NCI-H526 (cell line): ENCODE measurements at regions not wholly inside any gene's neighbourhood (a gene's known extent, or its start where the extent isn't known, plus 50 kb on each side); places are given as distances from the start of the nearest gene placed in this dataset.

Source experiments
- DNase-seq, 2 experiments: peaks; one replicate each; lab custom pipeline; 2025; lab: John Stamatoyannopoulos, UW

DNA sequence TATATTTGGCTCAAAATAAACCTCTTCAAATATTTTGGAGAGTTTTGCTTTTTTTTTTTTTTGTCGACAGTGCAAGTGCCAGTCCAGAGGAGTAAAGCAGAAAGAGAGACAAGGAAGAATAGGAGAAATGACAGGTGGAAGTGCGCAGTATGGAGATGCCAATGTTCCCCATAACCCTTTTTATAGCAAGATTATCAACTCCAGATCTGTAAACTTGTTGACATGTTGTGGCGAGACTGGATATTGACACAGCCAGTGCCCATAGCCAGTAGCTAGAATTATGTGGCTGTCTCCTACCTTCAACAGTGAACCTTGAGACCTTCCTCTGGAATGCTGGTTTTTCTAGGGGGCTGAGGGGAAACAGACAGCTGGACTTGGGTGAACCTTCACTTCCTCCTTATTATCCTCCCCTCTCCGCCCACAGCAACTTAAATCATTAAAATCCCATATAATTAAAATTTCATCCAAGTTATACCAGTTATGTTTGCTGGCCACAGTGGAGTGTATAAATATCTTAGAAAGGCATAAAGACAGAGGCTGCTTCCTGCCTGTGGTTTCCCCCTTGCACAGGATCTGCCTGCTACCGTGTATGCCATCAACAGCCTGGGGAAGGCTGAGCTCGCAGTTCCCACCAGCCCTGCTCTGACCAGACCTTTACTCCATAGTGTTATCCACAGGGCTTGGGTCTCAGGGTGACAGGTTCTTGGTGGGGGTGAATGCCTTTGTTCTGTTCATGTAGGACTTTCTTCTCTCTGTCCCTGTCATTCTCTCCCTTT is 112.3 kb upstream of the ANKH start:
- DNase-seq, result no peak

GRCh38 chr5:14980698-14981097 is 109.1 kb upstream of the ANKH start:
- no peak for DNase-seq

- peak; percentile 5 to 36 for DNase-seq
Observed at GRCh38 chr5:14977058-14977685, 105.6 kb upstream of the ANKH start.

GRCh38 chr5:14976486-14976885 is 104.9 kb upstream of the ANKH start:
- no peak for DNase-seq

DNA sequence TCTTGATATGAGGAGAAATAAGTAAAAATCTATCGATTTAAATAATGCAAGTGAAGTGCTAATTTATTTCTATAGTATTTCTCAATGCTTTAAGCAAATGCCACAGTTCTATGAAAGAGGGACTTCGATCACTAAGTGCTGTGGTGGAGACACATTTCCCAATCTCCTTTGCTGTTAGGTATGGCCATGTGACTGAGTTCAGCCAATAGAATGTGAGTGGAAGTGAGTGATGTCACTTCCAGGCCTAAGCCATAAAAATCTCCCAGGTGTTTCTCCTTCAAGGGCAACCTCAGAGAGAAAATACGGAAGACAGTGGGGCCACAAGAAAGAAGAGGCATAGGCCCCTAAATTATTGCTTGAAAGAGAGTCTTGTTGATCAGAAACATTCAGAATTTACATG is 100.3 kb upstream of the ANKH start:
- DNase-seq, result no peak

- DNase-seq, result no peak
Observed at GRCh38 chr5:14968796-14969195, 97.2 kb upstream of the ANKH start.

GRCh38 chr5:14967166-14967565 is 95.6 kb upstream of the ANKH start:
- DNase-seq, result no peak

DNA sequence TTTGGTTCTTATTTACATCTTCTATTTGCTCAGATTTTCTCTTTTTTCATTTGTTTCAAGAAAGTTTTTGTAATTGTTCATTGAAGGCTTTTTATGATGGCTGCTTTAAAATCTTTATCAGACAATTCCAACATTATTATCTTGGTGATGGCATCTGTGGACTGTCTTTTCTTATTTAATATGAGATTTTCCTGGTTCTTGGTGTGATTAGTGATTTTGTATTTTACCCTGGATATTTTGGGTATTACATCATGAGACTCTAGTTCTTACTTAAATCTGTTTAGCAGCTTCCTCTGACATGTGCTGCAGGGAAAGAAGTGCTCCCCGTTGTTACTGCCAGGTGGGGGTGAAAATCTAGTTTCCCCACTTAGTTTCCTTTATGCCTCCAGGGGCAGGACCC is 94.2 kb upstream of the ANKH start:
- DNase-seq, result no peak

- DNase-seq, result no peak
Observed at GRCh38 chr5:14962604-14963003, 91.0 kb upstream of the ANKH start.

- no peak for DNase-seq
Observed at GRCh38 chr5:14960120-14960462, 88.5 kb upstream of the ANKH start.

DNA sequence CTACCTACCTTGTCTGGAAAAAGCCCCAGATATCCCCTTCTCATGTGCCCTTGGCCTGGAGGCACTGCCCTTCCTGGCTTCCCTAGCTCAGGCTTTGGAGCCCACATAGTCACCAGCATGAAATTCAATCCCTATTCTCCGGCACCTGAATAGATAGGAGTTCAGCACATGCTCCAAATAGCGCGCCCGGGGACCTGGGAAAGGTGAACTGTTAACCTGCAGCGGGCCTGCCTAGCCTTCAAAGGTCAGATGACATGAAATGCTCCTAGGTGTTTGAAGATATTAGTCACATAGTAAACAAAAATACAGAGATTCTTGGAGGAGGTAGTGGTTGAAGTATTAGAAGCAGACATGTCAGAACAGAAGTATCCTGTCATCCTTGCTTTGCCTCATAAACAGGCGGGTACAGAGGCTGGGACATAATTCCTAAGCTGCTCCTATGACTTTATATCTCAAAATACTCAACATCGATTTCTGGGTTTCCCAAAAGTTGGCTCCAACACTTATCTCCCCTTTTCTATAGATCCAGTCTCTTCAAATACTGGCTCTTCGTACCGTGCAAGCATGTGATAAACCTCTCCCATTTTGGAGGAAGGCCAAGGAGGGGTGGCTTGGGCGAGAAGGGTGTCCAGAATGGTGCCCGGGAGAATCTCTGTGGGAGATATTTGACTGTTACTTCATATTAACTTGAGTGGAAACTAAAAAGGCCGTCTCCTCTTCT is 88.0 kb upstream of the ANKH start:
- DNase-seq, result no peak

- DNase-seq, result no peak
Observed at GRCh38 chr5:14958188-14958587, 86.6 kb upstream of the ANKH start.

GRCh38 chr5:14956423-14957046 is 85.0 kb upstream of the ANKH start:
- DNase-seq, result no peak

GRCh38 chr5:14954616-14955343 is 83.2 kb upstream of the ANKH start:
- DNase-seq, result no peak

DNA sequence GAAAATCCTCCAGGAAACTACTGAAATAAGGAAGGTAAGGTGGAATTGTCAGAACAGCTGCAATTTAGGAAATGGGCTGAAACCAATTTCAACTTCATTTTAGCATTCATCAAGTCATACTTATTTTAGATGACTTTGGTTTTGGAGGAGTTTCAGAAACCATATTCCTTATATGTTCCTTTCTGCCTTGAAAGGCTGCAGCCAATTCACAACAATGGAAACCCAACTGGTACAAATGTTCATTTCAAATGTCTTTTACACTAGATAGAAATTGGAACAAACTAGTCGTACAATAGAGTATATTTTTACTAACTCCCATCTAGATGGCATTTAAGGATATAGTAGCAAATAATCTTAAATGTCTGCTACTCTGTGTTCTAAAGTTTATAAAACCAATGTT is 82.6 kb upstream of the ANKH start:
- no peak for DNase-seq

- DNase-seq, result no peak
Observed at GRCh38 chr5:14953075-14953607, 81.6 kb upstream of the ANKH start.

DNA sequence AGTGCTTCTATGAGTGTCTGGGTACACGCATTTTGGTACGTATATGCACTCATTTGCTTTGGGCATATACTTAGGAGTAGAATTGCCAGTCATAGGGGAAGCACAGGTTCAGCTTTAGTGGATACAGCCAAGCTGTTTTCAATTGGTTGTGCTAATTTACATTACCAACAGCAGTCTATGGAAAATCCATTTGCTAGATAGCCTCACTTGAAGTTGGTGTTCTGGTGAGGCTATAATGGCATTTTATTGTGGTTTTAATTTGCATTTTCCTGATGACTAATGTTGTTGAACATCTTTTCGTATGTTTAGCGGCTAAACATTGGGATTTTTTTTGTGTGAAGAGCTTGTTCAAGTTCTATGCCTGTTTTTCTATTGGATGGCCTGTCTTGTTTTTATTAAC is 76.8 kb upstream of the ANKH start:
- DNase-seq, result peak; percentile 78 to 85

DNA sequence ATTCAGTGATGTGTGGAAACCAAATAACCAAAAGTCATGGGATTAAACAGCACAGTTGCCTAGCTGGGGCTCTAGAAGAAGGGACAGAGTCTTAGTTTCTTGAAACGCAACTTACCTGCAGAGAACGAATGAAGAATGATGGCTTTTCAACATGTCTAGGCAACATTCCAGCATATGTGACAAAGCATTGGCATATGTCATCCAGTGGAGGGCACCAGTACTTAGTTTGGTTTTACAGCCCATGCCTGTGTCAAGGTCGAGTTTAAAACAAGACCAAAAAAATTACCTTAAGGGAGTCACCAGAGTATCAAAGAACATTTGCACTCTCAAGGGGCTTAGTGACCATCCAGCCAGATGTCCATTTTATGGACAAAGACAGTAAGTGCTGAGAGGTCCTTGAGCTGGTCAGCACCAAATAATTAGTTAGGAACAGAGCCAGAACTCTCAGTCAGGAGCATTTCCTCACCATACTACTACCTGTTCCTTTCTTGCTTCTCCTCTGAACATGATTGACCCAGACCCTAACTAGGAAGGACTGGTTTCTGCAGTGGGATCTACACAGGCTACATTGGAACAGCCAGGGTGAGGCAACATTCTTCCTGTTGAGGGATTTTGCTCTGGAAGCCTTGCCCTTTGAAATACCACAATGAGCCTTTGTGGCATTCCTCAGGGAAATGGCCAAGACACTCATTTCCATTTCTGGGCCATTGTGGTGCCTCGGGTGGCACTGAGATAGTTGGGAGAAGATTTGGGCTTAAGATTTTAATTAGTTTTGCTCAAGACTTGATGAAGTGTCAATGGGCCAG is 75.4 kb upstream of the ANKH start:
- peak in 1 of 2 experiments; percentile 40 for DNase-seq

GRCh38 chr5:14945450-14945849 is 73.9 kb upstream of the ANKH start:
- DNase-seq, result no peak

GRCh38 chr5:14944996-14945395 is 73.4 kb upstream of the ANKH start:
- DNase-seq, result no peak

GRCh38 chr5:14944350-14944739 is 72.8 kb upstream of the ANKH start:
- DNase-seq, result no peak
